Keratinocyte (primary cell): ENCODE measurements at regions not wholly inside any gene's neighbourhood (a gene's known extent, or its start where the extent isn't known, plus 50 kb on each side); places are given as distances from the start of the nearest gene placed in this dataset.

Source experiments
- DNase-seq: peaks from one replicate; pipeline ENCODE4 v3.0.0-alpha.2; 2011; ENCODE audit warnings: low read depth, missing footprints, low spot score
- FAIRE-seq: peaks from 2 replicates; lab custom pipeline; 2011; peaks lifted over from hg19 to GRCh38; lab: Jason Lieb, UNC
- H2AFZ ChIP-seq: 2 replicates; pipeline ENCODE4 v1.6.0; 2012; ENCODE audit warnings: low read length, control low read depth, inconsistent platforms; ENCODE audit not compliant: control insufficient read depth
- H3K27ac ChIP-seq: 2 replicates; pipeline ENCODE4 v1.5.1; 2011; ENCODE audit warnings: low read length; ENCODE audit not compliant: control insufficient read depth, insufficient read depth
- H3K27me3 ChIP-seq: 3 replicates; pipeline ENCODE4 v1.6.0; 2011; ENCODE audit warnings: low read length; ENCODE audit not compliant: control insufficient read depth, insufficient read depth; ENCODE audit errors: extremely low read depth
- H3K36me3 ChIP-seq, 2 experiments: 2 replicates in 1 of 2; 3 replicates in 1 of 2; pipeline ENCODE4 v1.5.1; 2011; ENCODE audit warnings: low read length in 2 of 2, mild to moderate bottlenecking in 1 of 2; ENCODE audit not compliant: control insufficient read depth in 2 of 2, insufficient read depth in 2 of 2; ENCODE audit errors: extremely low read depth in 1 of 2
- H3K4me1 ChIP-seq: 3 replicates; pipeline ENCODE4 v1.5.1; 2011; ENCODE audit warnings: low read length; ENCODE audit not compliant: control insufficient read depth, insufficient read depth; ENCODE audit errors: extremely low read depth
- H3K4me2 ChIP-seq: 3 replicates; pipeline ENCODE4 v1.6.0; 2011; ENCODE audit warnings: low read depth, low read length; ENCODE audit not compliant: control insufficient read depth, insufficient read depth; ENCODE audit errors: extremely low read depth
- H3K4me3 ChIP-seq, 3 experiments: fragments of 200-600 bp in 1 of 3; sonication (generic) in 1 of 3; 2 replicates in 2 of 3; 3 replicates in 1 of 3; pipeline ENCODE4 v1.5.1; 2011 to 2016; ENCODE audit warnings: low read length in 3 of 3, mild to moderate bottlenecking in 3 of 3, control low read depth in 2 of 3, inconsistent platforms in 1 of 3, low read depth in 1 of 3, mixed read lengths in 1 of 3, mixed run types in 1 of 3, moderate library complexity in 1 of 3; ENCODE audit not compliant: control insufficient read depth in 2 of 3, insufficient read depth in 2 of 3; ENCODE audit errors: extremely low read depth in 1 of 3
- H3K79me2 ChIP-seq: 2 replicates; pipeline ENCODE4 v1.6.0; 2012; ENCODE audit warnings: low read length; ENCODE audit not compliant: control insufficient read depth, insufficient read depth
- H3K9ac ChIP-seq: 3 replicates; pipeline ENCODE4 v1.6.0; 2011; ENCODE audit warnings: low read length; ENCODE audit not compliant: control insufficient read depth, insufficient read depth; ENCODE audit errors: extremely low read depth
- H3K9me1 ChIP-seq: 3 replicates; pipeline ENCODE4 v1.6.0; 2011; ENCODE audit warnings: low read length; ENCODE audit not compliant: control insufficient read depth, insufficient read depth; ENCODE audit errors: extremely low read depth
- H3K9me3 ChIP-seq: 2 replicates; pipeline ENCODE4 v1.5.1; 2012; ENCODE audit warnings: low read depth, low read length; ENCODE audit not compliant: control insufficient read depth
- H4K20me1 ChIP-seq: 3 replicates; pipeline ENCODE4 v1.6.0; 2011; ENCODE audit warnings: low read length; ENCODE audit not compliant: control insufficient read depth, insufficient read depth; ENCODE audit errors: extremely low read depth
- EZH2 ChIP-seq: IDR thresholded peaks from one replicate; pipeline ENCODE4 v1.6.1; 2012; ENCODE audit warnings: inconsistent platforms, mild to moderate bottlenecking, low read length, moderate library complexity
- dilution Hi-C: fragments of 300-500 bp; cut with MboI; formaldehyde crosslinking; loops from one replicate; pipeline ENCODE4 v1.7.0; 2020; ENCODE audit warnings: low sequenced_read_pairs; ENCODE audit not compliant: extremely low pct_ligation_motif_present
- TF ChIP-seq, protein P1 (sequence below), 3 experiments: IDR thresholded peaks in 1 of 3; conservative IDR thresholded peaks in 1 of 3; optimal IDR thresholded peaks in 1 of 3; 2 replicates in 2 of 3; 3 replicates in 1 of 3; pipeline versions ENCODE3 to v1.5.1; 2011; ENCODE audit warnings: low read length in 3 of 3, mild to moderate bottlenecking in 3 of 3, moderate library complexity in 2 of 3, control low read depth in 1 of 3, inconsistent platforms in 1 of 3; ENCODE audit not compliant: insufficient read depth in 2 of 3; ENCODE audit errors: extremely low read depth in 1 of 3

DNA sequence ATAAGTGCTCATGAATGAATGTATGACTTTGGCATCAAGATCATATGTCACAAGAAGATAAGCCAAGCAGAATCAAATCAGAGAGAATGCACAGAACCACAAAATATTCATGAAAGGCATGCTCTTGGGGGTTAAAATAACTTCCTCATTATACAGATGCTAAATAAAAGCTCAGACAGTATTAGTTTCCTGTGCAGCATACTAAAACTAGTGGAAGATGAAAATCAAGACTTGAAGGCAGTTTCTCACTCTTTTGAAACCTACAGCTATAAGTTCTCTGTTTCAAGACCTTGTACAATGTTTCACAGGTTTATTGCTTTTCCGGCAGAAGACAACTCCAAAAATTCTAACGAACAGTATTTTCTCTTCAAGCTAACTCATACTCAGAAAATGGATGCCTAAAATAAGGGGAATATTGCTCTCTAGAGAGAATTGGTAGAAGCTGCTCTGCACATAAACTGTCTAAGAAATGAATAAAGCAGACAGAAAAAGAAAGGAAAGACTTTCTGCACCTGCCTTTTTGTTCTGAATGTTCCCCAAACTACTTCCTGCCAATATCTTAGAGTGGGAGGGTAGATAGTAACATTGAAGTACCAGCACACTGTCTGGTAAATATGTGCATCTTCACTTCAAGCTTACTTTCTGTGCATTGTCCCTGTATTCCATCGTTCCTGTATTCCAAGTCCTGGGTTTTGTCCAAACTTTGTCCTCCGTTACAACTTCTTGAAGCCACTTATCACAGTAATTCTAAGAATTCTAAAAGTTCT, 639.4 kb upstream of the FAT3 start:
- dilution Hi-C loops, result no loop called here
- FAIRE-seq (no peak), DNase-seq (no peak)
- H2AFZ ChIP-seq, result no peak overlapping the region
- H3K4me3 ChIP-seq, result no peak overlapping the region
- no peak overlapping the region for H3K9ac ChIP-seq
- no peaks in the 10 kb centered on the region for H3K9me3 ChIP-seq
- H4K20me1 ChIP-seq, result no peaks in the 10 kb centered on the region
- TF ChIP-seq EZH2, result no peak
- TF ChIP-seq, protein P1, sequence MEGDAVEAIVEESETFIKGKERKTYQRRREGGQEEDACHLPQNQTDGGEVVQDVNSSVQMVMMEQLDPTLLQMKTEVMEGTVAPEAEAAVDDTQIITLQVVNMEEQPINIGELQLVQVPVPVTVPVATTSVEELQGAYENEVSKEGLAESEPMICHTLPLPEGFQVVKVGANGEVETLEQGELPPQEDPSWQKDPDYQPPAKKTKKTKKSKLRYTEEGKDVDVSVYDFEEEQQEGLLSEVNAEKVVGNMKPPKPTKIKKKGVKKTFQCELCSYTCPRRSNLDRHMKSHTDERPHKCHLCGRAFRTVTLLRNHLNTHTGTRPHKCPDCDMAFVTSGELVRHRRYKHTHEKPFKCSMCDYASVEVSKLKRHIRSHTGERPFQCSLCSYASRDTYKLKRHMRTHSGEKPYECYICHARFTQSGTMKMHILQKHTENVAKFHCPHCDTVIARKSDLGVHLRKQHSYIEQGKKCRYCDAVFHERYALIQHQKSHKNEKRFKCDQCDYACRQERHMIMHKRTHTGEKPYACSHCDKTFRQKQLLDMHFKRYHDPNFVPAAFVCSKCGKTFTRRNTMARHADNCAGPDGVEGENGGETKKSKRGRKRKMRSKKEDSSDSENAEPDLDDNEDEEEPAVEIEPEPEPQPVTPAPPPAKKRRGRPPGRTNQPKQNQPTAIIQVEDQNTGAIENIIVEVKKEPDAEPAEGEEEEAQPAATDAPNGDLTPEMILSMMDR (optimal IDR thresholded peaks at IDR 0.05 in 1 of 3, IDR thresholded peaks at IDR 0.05 in 1 of 3, conservative IDR thresholded peaks at IDR 0.05 in 1 of 3; ENCODE audit: extremely low read depth in 1 of 3, insufficient read depth in 2 of 3, low read length in 3 of 3), result no peak
- no peaks in the 10 kb centered on the region for H3K79me2 ChIP-seq
- no peaks in the 10 kb centered on the region for H3K36me3 ChIP-seq
- H3K9me1 ChIP-seq, result no peaks in the 10 kb centered on the region
- no peaks in the 10 kb centered on the region for H3K27me3 ChIP-seq
- H3K27ac ChIP-seq, result no peak overlapping the region
- H3K4me1 ChIP-seq, result no peaks in the 10 kb centered on the region
- H3K4me2 ChIP-seq, result no peak overlapping the region

DNA sequence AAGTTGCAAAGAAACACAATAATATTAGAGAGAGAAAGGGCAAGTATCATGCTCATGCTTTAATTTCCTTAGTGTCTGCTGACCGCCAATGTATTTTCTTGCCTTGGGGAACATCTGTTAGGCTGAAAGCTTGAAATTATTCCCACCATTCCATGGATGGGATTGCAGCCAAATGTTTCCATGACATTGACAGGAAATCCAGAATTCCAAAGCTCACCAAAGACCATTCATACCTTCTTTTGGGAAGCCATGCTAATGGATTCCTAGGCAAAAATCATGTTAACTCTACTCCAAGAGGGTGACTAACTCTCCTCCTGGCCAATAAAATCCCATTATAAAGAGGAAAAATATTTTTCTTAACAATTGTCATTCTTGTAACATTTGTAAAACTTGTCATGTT, 661.4 kb upstream of the FAT3 start:
- H3K27ac ChIP-seq, result no peak overlapping the region
- no peak overlapping the region for H2AFZ ChIP-seq
- H3K9me1 ChIP-seq, result no peaks in the 10 kb centered on the region
- H3K4me3 ChIP-seq, result no peak overlapping the region
- DNase-seq (no peak), FAIRE-seq (no peak)
- H3K9me3 ChIP-seq, result no peaks in the 10 kb centered on the region
- no peaks in the 10 kb centered on the region for H4K20me1 ChIP-seq
- no peaks in the 10 kb centered on the region for H3K27me3 ChIP-seq
- no peak overlapping the region for H3K9ac ChIP-seq
- no peaks in the 10 kb centered on the region for H3K36me3 ChIP-seq
- no peak overlapping the region for H3K4me2 ChIP-seq
- dilution Hi-C loops, result no loop called here
- no peak for TF ChIP-seq EZH2
- TF ChIP-seq, protein P1 (optimal IDR thresholded peaks at IDR 0.05 in 1 of 3, IDR thresholded peaks at IDR 0.05 in 1 of 3, conservative IDR thresholded peaks at IDR 0.05 in 1 of 3; ENCODE audit: extremely low read depth in 1 of 3, insufficient read depth in 2 of 3, low read length in 3 of 3), result no peak
- no peaks in the 10 kb centered on the region for H3K79me2 ChIP-seq
- H3K4me1 ChIP-seq, result no peaks in the 10 kb centered on the region
